Pancreas (tissue), 10 donors: ENCODE measurements at regions not wholly inside any gene's neighbourhood (a gene's known extent, or its start where the extent isn't known, plus 50 kb on each side); places are given as distances from the start of the nearest gene placed in this dataset.

ENCODE experiments used
- ATAC-seq, 4 donors: fragments of 200-7000 bp; cut with Tn5 transposase; one replicate each; pipeline versions ENCODE4 v1.8.0 to v1.9.1; 2020; ENCODE audit warnings: mild to moderate bottlenecking in 4 of 4, moderate library complexity in 4 of 4
- DNase-seq, 6 donors: peaks; one replicate each; pipeline ENCODE4 v3.0.0-alpha.2; 2020
- FAIRE-seq: peaks from 2 replicates; lab custom pipeline; 2012; peaks lifted over from hg19 to GRCh38; lab: Jason Lieb, UNC
- H3K27ac ChIP-seq, 4 donors: fragments of 200-600 bp; sonication (generic); 1 replicate in 3 of 4; 2 replicates in 1 of 4; pipeline versions ENCODE4 v1.5.0 to v1.8.0; 2020
- H3K27me3 ChIP-seq, 4 donors: fragments of 200-600 bp; one replicate each; pipeline ENCODE4 v1.8.0; 2021
- H3K36me3 ChIP-seq, 3 donors: fragments of 200-600 bp; sonication (generic) in 1 of 3; one replicate each; pipeline versions ENCODE4 v1.5.0 to v1.8.0; 2020 to 2021
- H3K4me1 ChIP-seq, 3 donors: fragments of 200-600 bp; one replicate each; pipeline ENCODE4 v1.8.0; 2021
- H3K4me3 ChIP-seq, 4 donors: fragments of 200-600 bp; sonication (generic) in 2 of 4; one replicate each; pipeline versions ENCODE4 v1.5.0 to v1.8.0; 2020 to 2021
- H3K9me3 ChIP-seq, 4 donors: fragments of 200-600 bp; one replicate each; pipeline ENCODE4 v1.8.0; 2021
- WGBS, 2 donors: extraction: QIAGEN DNeasy Blood & Tissue Kit; methylation state at CpG; one replicate each; pipeline ENCODE4 v1.1.7; 2013; 5-methylcytosine and 5-hydroxymethylcytosine counted together
- intact Hi-C, 3 donors: fragments of 100-400 bp; cut with DNase I; formaldehyde crosslinking; loops; one replicate each; pipeline versions ENCODE4 v1.11.1 to v1.14.2; 2022
- TF ChIP-seq, protein P1 (sequence below), 4 donors: fragments of 200-600 bp; sonication (generic) in 3 of 4; IDR thresholded peaks; one replicate each; pipeline versions ENCODE4 v1.5.0 to v1.8.0; 2021; ENCODE audit warnings: antibody characterized with exemption in 4 of 4
- donor health status: healthy with polysubstance abuse.
- donor health status: DM: no; HTN: no; CAD: no; lungs with moderate emphysema.
- donor health status: DM: no; HTN: no; CAD: no.
- donor health status: control.
- donor health status: control.
- donor health status: Bipolar disorder and iron deficiency.
- donor health status: DM: yes; HTN: yes; CAD: no.
- donor health status: DM: no; HTN: no; CAD: no.
- donor health status: DM: no; HTN: no; CAD: no.
- donor health status: DM: yes; HTN: yes; CAD: no.

DNA sequence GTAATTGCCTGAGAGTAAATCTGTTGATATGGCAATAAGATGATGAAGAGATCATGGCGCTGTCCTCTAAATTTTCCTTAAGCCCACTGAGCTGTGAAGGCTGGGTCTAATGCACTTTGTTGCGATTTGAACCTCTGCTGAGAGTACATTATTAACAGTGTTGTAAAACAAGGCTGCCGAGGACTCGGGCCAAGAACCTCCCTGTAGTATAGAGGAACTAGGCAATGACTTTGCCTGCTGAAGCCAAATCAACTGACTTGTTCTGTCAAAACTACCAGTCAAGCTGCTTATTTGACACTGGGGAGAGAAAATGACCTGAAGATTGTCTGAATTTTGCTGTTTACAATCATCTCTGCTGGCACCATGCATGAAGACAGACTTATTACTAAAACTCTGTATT, 1154.7 kb downstream of the DTWD2 start:
- intact Hi-C loops, result no loop called here
- FAIRE-seq, result no peak
- Histone ChIP-seq H3K36me3 (no peaks in the 10 kb centered on the region), H3K27me3 (no peaks in the 10 kb centered on the region), H3K9me3 (no peaks in the 10 kb centered on the region), H3K27ac (no peak overlapping the region), H3K4me1 (no peaks in the 10 kb centered on the region), H3K4me3 (no peak overlapping the region)
- 66 to 76% methylated on average over 4 of the region's 4 CpGs for WGBS, 2 donors
- DNase-seq, result no peak
- ATAC-seq, result no peak
- TF ChIP-seq, protein P1, sequence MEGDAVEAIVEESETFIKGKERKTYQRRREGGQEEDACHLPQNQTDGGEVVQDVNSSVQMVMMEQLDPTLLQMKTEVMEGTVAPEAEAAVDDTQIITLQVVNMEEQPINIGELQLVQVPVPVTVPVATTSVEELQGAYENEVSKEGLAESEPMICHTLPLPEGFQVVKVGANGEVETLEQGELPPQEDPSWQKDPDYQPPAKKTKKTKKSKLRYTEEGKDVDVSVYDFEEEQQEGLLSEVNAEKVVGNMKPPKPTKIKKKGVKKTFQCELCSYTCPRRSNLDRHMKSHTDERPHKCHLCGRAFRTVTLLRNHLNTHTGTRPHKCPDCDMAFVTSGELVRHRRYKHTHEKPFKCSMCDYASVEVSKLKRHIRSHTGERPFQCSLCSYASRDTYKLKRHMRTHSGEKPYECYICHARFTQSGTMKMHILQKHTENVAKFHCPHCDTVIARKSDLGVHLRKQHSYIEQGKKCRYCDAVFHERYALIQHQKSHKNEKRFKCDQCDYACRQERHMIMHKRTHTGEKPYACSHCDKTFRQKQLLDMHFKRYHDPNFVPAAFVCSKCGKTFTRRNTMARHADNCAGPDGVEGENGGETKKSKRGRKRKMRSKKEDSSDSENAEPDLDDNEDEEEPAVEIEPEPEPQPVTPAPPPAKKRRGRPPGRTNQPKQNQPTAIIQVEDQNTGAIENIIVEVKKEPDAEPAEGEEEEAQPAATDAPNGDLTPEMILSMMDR (IDR thresholded peaks at IDR 0.05), result no peak

DNA sequence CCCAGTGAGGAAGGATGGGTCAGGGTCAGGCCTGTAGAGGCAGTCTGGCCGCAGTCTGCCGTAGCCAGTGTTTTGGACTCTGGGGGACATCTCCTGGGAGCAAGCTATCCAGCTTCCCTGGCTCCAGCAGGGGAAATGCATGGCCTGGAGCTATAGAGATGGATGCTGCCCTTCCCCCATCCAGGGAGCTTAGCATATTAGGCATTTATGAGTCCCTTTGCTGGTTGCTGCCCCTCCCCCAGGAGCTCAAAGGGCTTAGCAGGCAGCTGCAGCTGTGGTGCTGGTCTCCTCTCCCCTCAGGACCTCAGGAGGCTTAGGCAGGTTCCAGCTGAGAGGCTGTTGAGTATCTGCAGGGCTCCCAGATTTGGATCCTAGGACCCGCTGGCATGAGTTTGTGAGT, 1158.7 kb downstream of the DTWD2 start:
- no peaks in the 10 kb centered on the region for H3K4me1 ChIP-seq
- no peak for ATAC-seq
- WGBS, 2 donors, result 84 to 94% methylated on average over 3 of the region's 3 CpGs
- no peaks in the 10 kb centered on the region for H3K36me3 ChIP-seq
- TF ChIP-seq, protein P1 (IDR thresholded peaks at IDR 0.05), result no peak
- no peak for FAIRE-seq
- no peaks in the 10 kb centered on the region for H3K9me3 ChIP-seq
- no peak overlapping the region for H3K4me3 ChIP-seq
- H3K27me3 ChIP-seq, result no peaks in the 10 kb centered on the region
- H3K27ac ChIP-seq, result no peak overlapping the region
- intact Hi-C loops, result no loop called here
- DNase-seq, result peak in 1 of 6 donors; percentile 23

DNA sequence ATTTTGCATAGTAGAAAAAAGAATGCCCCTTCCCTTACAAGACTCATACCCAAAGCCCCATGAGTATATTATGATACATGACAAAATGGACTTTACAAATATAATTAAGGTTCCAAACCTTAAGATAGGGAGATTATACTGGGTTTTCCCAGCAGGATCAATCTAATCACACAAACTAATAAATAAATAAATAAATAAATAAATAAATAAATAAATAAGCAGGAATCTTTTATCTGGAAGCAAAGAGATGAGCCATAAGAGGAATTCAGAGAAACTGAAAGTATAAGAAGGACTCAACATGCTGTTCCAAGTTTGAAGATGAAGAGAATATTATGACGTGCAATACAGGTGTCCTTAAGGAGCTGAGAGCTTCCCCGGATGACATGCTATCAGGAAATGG, 1174.5 kb downstream of the DTWD2 start:
- Histone ChIP-seq H3K27ac (no peak overlapping the region), H3K36me3 (no peaks in the 10 kb centered on the region), H3K4me1 (no peaks in the 10 kb centered on the region), H3K9me3 (no peaks in the 10 kb centered on the region), H3K27me3 (no peaks in the 10 kb centered on the region), H3K4me3 (no peak overlapping the region)
- WGBS, 2 donors, result 74 to 86% methylated on average over 2 of the region's 2 CpGs
- TF ChIP-seq, protein P1 (IDR thresholded peaks at IDR 0.05), result no peak
- FAIRE-seq (no peak), ATAC-seq (no peak), DNase-seq (no peak)
- intact Hi-C loops, result no loop called here

DNA sequence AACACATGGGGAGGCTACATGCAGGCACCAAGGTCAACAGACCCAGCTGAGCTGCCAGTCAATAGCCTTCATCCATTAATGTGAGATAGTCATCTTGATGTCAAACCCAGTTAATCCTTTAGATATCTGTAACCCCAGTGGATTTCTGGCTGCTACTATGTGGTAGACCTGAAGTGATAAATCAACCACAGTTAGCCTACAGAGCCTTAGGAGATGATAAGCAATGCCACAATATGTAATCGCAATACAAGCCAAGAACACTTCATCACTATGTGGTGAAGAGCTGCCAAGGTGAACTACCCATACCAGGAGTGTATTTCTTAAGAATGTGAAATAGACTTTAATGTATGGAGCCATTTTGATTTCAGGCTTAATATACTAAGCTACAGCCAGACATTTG, 1175.5 kb downstream of the DTWD2 start:
- intact Hi-C loops, result no loop called here
- Histone ChIP-seq H3K27ac (no peak overlapping the region), H3K36me3 (no peaks in the 10 kb centered on the region), H3K4me3 (no peak overlapping the region), H3K9me3 (no peaks in the 10 kb centered on the region), H3K27me3 (no peaks in the 10 kb centered on the region), H3K4me1 (no peaks in the 10 kb centered on the region)
- TF ChIP-seq, protein P1 (IDR thresholded peaks at IDR 0.05), result no peak
- 79 to 97% methylated on average over 1 of the region's 1 CpG for WGBS, 2 donors
- FAIRE-seq, result no peak
- DNase-seq, result no peak
- no peak for ATAC-seq

DNA sequence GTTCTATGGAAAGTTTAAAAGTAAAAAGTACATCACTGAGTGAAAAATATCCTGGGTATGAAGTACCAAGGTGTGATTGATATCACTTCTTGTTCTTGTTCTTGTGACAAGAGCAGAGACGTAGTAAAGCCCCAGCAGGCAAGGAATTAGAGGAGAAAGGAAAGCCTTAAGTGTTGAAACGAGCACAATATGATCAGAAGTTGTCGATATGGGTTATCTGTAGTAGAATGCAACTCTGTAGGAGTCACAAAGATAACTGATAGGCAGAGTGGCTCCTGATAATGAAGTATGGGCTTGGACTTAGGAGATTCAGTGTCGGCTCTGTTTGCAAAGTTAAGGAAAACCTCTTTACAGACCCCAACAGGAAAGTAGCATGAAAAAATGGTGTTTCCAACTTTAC, 1179.1 kb downstream of the DTWD2 start:
- ATAC-seq (no peak), DNase-seq (no peak), FAIRE-seq (no peak)
- Histone ChIP-seq H3K4me3 (no peak overlapping the region), H3K4me1 (no peaks in the 10 kb centered on the region), H3K36me3 (no peaks in the 10 kb centered on the region), H3K27me3 (no peaks in the 10 kb centered on the region), H3K9me3 (no peaks in the 10 kb centered on the region), H3K27ac (no peak overlapping the region)
- intact Hi-C loops, result no loop called here
- TF ChIP-seq, protein P1 (IDR thresholded peaks at IDR 0.05), result no peak
- WGBS, 2 donors, result 37 to 50% methylated on average over 4 of the region's 4 CpGs
